ENCODE measurements at regions not wholly inside any gene's neighbourhood (a gene's known extent, or its start where the extent isn't known, plus 50 kb on each side); places are given as distances from the start of the nearest gene placed in this dataset.

DNA sequence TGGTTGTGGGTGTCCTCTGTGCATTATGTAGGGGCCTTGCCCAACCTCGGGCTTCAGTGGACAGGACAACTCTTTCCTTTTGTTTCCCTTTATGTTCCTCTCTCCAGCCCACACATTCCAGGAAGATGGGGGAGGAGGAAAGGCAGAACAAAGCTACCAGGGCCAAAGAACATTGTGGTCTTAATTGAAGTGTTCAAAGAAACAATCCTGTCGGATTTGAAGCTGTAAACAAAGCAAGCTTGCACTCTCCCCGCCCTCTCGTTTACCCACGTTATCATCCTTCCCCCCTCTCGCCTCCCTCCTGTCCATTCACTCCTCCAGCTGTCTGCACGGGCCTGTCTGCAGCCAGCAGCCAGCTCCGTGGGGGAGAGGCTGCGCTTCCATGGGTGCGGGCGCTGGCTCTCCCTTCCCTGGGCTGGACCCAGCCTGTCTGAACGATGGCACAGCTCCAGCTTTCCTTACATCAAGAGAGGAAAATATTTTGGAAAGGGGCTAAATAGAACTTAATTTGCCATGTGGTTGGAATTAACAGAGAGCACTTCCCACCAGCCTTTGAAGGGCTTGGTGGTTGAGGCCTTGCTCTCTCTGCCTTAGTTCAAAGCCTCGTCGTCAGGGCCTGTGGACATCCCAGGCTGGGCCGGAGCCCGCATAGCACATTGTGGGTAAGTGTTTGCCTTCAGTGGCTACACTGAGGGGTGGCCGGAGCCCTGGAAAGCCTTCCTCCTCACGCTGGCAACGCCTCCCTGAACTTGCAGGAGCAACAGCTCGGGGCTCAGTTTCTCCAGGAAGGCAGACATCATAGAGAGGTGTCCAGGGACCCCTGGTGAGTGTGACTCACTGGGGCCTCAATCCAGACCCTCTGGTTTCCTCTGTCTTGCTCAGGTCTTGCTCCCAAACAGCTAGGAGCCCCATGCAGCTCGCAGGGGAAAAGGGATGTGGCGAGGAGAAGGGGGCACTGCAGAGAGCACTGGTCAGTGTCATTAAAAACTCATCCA lies 60.6 kb upstream of the HS6ST1 start:
- DNase-seq (ENCODE audit: low spot score): no peak
- Histone ChIP-seq H3K9me3 (ENCODE audit: control insufficient read depth in 4 of 4, low read length in 3 of 4) (no peaks in the 10 kb centered on the region), H3K4me3 (ENCODE audit: low read depth in 1 of 3, low read length in 3 of 3) (no peak overlapping the region), H3K4me1 (ENCODE audit: control insufficient read depth in 4 of 4, insufficient read depth in 4 of 4, low read length in 3 of 4) (no peaks in the 10 kb centered on the region), H3K9ac (ENCODE audit: low read depth in 1 of 2, low read length in 2 of 2) (no peak overlapping the region), H3K36me3 (ENCODE audit: control insufficient read depth in 4 of 4, insufficient read depth in 3 of 4, low read depth in 1 of 4, low read length in 3 of 4) (no peaks in the 10 kb centered on the region), H3K27me3 (ENCODE audit: control insufficient read depth in 4 of 4, insufficient read depth in 4 of 4, low read length in 3 of 4) (no peaks in the 10 kb centered on the region), H3K27ac (ENCODE audit: low read depth in 1 of 2, low read length in 2 of 2) (no peak overlapping the region)
- TF ChIP-seq, protein P1, sequence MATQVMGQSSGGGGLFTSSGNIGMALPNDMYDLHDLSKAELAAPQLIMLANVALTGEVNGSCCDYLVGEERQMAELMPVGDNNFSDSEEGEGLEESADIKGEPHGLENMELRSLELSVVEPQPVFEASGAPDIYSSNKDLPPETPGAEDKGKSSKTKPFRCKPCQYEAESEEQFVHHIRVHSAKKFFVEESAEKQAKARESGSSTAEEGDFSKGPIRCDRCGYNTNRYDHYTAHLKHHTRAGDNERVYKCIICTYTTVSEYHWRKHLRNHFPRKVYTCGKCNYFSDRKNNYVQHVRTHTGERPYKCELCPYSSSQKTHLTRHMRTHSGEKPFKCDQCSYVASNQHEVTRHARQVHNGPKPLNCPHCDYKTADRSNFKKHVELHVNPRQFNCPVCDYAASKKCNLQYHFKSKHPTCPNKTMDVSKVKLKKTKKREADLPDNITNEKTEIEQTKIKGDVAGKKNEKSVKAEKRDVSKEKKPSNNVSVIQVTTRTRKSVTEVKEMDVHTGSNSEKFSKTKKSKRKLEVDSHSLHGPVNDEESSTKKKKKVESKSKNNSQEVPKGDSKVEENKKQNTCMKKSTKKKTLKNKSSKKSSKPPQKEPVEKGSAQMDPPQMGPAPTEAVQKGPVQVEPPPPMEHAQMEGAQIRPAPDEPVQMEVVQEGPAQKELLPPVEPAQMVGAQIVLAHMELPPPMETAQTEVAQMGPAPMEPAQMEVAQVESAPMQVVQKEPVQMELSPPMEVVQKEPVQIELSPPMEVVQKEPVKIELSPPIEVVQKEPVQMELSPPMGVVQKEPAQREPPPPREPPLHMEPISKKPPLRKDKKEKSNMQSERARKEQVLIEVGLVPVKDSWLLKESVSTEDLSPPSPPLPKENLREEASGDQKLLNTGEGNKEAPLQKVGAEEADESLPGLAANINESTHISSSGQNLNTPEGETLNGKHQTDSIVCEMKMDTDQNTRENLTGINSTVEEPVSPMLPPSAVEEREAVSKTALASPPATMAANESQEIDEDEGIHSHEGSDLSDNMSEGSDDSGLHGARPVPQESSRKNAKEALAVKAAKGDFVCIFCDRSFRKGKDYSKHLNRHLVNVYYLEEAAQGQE (IDR thresholded peaks at IDR 0.05): no peak
- peak; percentile 21 for TF ChIP-seq NR2F2 (IDR thresholded peaks at IDR 0.05)
- WGBS: 79% methylated on average over 22 of the region's 22 CpGs

DNA sequence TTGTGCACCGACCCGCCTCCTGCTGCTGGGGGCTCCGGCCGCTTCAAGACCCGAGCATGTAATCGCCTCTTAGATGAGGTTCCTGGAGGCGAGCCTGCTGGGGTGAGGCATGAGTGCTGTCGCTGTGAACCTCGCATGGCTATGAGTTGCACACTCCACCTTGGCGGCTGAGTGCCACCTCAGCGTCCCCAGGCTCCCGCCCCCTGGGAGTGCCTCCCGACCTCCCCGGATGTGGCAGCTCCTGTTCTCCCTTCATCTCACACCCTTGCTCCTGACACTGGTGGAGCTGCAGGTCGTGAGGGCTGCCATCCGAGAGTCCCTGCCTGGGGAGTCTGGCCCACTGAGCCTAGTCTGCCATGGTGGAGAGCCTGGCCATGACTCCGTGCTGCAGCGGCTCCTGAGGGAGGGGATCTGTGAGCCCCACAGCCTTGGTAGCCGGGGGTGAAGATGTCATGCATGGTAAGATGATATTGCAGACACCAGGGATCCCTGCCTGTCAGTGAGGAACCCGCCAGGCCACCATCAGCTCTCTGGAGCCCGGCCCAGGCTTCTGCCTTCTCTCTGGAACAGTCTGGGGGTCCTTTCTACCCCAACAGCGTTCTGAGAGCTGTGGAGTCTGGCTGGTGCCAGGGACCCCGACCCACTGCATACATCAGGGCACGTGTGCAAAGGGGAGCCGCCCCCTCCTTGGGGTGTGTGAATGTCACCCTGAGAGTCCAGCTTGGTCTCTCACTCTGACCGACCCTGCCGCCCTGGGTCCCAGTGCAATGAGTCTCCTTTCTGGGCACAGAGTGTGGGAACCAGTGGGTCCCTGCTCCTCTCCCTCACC lies 61.6 kb upstream of the HS6ST1 start:
- Histone ChIP-seq H3K27me3 (ENCODE audit: control insufficient read depth in 4 of 4, insufficient read depth in 4 of 4, low read length in 3 of 4) (no peaks in the 10 kb centered on the region), H3K4me3 (ENCODE audit: low read depth in 1 of 3, low read length in 3 of 3) (no peak overlapping the region), H3K27ac (ENCODE audit: low read depth in 1 of 2, low read length in 2 of 2) (no peak overlapping the region), H3K9me3 (ENCODE audit: control insufficient read depth in 4 of 4, low read length in 3 of 4) (no peaks in the 10 kb centered on the region), H3K36me3 (ENCODE audit: control insufficient read depth in 4 of 4, insufficient read depth in 3 of 4, low read depth in 1 of 4, low read length in 3 of 4) (no peaks in the 10 kb centered on the region), H3K9ac (ENCODE audit: low read depth in 1 of 2, low read length in 2 of 2) (no peak overlapping the region), H3K4me1 (ENCODE audit: control insufficient read depth in 4 of 4, insufficient read depth in 4 of 4, low read length in 3 of 4) (no peaks in the 10 kb centered on the region)
- WGBS: 92% methylated on average over 27 of the region's 27 CpGs
- DNase-seq (ENCODE audit: low spot score): no peak
- no peak for TF ChIP-seq HNF4G (IDR thresholded peaks at IDR 0.05)
- TF ChIP-seq, protein P2, sequence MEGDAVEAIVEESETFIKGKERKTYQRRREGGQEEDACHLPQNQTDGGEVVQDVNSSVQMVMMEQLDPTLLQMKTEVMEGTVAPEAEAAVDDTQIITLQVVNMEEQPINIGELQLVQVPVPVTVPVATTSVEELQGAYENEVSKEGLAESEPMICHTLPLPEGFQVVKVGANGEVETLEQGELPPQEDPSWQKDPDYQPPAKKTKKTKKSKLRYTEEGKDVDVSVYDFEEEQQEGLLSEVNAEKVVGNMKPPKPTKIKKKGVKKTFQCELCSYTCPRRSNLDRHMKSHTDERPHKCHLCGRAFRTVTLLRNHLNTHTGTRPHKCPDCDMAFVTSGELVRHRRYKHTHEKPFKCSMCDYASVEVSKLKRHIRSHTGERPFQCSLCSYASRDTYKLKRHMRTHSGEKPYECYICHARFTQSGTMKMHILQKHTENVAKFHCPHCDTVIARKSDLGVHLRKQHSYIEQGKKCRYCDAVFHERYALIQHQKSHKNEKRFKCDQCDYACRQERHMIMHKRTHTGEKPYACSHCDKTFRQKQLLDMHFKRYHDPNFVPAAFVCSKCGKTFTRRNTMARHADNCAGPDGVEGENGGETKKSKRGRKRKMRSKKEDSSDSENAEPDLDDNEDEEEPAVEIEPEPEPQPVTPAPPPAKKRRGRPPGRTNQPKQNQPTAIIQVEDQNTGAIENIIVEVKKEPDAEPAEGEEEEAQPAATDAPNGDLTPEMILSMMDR (IDR thresholded peaks at IDR 0.05; ENCODE audit: low read depth, low read length, missing input control): no peak
- TF ChIP-seq FOXA2 (IDR thresholded peaks at IDR 0.05): no peak
- TF ChIP-seq, protein P3, sequence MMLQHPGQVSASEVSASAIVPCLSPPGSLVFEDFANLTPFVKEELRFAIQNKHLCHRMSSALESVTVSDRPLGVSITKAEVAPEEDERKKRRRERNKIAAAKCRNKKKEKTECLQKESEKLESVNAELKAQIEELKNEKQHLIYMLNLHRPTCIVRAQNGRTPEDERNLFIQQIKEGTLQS (IDR thresholded peaks at IDR 0.05): no peak
- no peak for TF ChIP-seq SP1 (IDR thresholded peaks at IDR 0.05)
- TF ChIP-seq FOXA1 (IDR thresholded peaks at IDR 0.05): no peak
- TF ChIP-seq HNF4A (conservative IDR thresholded peaks at IDR 0.05): no peak
- TF ChIP-seq EGR1 (IDR thresholded peaks at IDR 0.05; ENCODE audit: low read depth in 2 of 2): no peak
- TF ChIP-seq, protein P4, sequence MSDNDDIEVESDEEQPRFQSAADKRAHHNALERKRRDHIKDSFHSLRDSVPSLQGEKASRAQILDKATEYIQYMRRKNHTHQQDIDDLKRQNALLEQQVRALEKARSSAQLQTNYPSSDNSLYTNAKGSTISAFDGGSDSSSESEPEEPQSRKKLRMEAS (IDR thresholded peaks at IDR 0.05): no peak

Measured in liver (tissue), 8 donors.